Loucy (cell line): ENCODE measurements at regions not wholly inside any gene's neighbourhood (a gene's known extent, or its start where the extent isn't known, plus 50 kb on each side); places are given as distances from the start of the nearest gene placed in this dataset.

Source experiments
- H2AFZ ChIP-seq: fragments of 200-600 bp; sonication (generic); 2 replicates; pipeline ENCODE4 v1.6.0; 2016; ENCODE audit warnings: antibody characterized with exemption, mild to moderate bottlenecking, low read length, moderate library complexity
- H3F3A ChIP-seq: fragments of 200-600 bp; 2 replicates; pipeline ENCODE4 v1.6.0; 2016; ENCODE audit warnings: antibody characterized with exemption, low read depth, mild to moderate bottlenecking
- H3K27me3 ChIP-seq: fragments of 200-600 bp; sonication (generic); 2 replicates; pipeline ENCODE4 v1.6.1; 2014; ENCODE audit warnings: low read length, mild to moderate bottlenecking; ENCODE audit not compliant: insufficient read depth, poor library complexity, severe bottlenecking
- H3K36me3 ChIP-seq: fragments of 200-600 bp; sonication (generic); 2 replicates; pipeline ENCODE4 v1.6.1; 2016; ENCODE audit warnings: low read length; ENCODE audit not compliant: insufficient read depth
- H3K4me1 ChIP-seq: fragments of 200-600 bp; sonication (generic); 2 replicates; pipeline ENCODE4 v1.5.1; 2014; ENCODE audit warnings: low read length, mild to moderate bottlenecking; ENCODE audit not compliant: insufficient read depth, poor library complexity, severe bottlenecking
- H3K4me2 ChIP-seq: fragments of 200-600 bp; sonication (generic); 2 replicates; pipeline ENCODE4 v1.6.0; 2014; ENCODE audit warnings: antibody characterized with exemption, low read length, low read depth, mild to moderate bottlenecking; ENCODE audit not compliant: poor library complexity, severe bottlenecking
- H3K4me3 ChIP-seq: fragments of 200-600 bp; sonication (generic); 2 replicates; pipeline ENCODE4 v1.5.1; 2014; ENCODE audit warnings: low read length, mild to moderate bottlenecking, mixed read lengths; ENCODE audit not compliant: poor library complexity, severe bottlenecking
- H3K79me2 ChIP-seq: fragments of 200-600 bp; sonication (generic); 2 replicates; pipeline ENCODE4 v1.6.1; 2014; ENCODE audit warnings: low read length; ENCODE audit not compliant: insufficient read depth
- H3K9ac ChIP-seq: fragments of 200-600 bp; sonication (generic); 2 replicates; pipeline ENCODE4 v1.6.0; 2014; ENCODE audit warnings: mild to moderate bottlenecking, low read depth, low read length, moderate library complexity; ENCODE audit not compliant: poor library complexity, severe bottlenecking
- H3K9me2 ChIP-seq: fragments of 200-600 bp; sonication (generic); replicated peaks from 2 replicates; pipeline ENCODE4 v1.6.1; 2016; ENCODE audit warnings: low read depth, low read length, mixed read lengths
- H3K9me3 ChIP-seq: fragments of 200-600 bp; sonication (generic); 2 replicates; pipeline ENCODE4 v1.6.1; 2014; ENCODE audit warnings: mild to moderate bottlenecking, antibody characterized with exemption, low read length, low read depth; ENCODE audit not compliant: insufficient read depth
- H4K20me1 ChIP-seq: fragments of 200-600 bp; sonication (generic); 2 replicates; pipeline ENCODE4 v1.6.0; 2014; ENCODE audit warnings: antibody characterized with exemption, low read length, mild to moderate bottlenecking; ENCODE audit not compliant: insufficient read depth, poor library complexity, severe bottlenecking
- CTCF ChIP-seq: fragments of 200-600 bp; sonication (generic); conservative IDR thresholded peaks from 2 replicates; pipeline ENCODE4 v1.5.1; 2014; ENCODE audit warnings: mild to moderate bottlenecking, antibody characterized with exemption, low read length
- EZH2phosphoT487 ChIP-seq: fragments of 200-600 bp; IDR thresholded peaks from 2 replicates; pipeline ENCODE4 v1.6.1; 2018; ENCODE audit warnings: antibody characterized with exemption, mild to moderate bottlenecking, moderate library complexity, borderline replicate concordance

GRCh38 chr3:13204177-13204581 lies 130.9 kb upstream of the IQSEC1 start:
- H3K79me2 ChIP-seq: no peaks in the 10 kb centered on the region
- no peak overlapping the region for H3K4me3 ChIP-seq
- TF ChIP-seq EZH2phosphoT487 (no peak), CTCF (no peak)
- no peaks in the 10 kb centered on the region for H3K9me3 ChIP-seq
- H3K36me3 ChIP-seq: no peaks in the 10 kb centered on the region
- H3K27me3 ChIP-seq: no peaks in the 10 kb centered on the region
- no peaks in the 10 kb centered on the region for H3K9me2 ChIP-seq
- H3K9ac ChIP-seq: no peak overlapping the region
- no peaks in the 10 kb centered on the region for H4K20me1 ChIP-seq
- no peaks in the 10 kb centered on the region for H3F3A ChIP-seq
- no peaks in the 10 kb centered on the region for H3K4me1 ChIP-seq
- no peak overlapping the region for H2AFZ ChIP-seq
- no peak overlapping the region for H3K4me2 ChIP-seq

- Histone ChIP-seq H2AFZ (no peak overlapping the region), H3F3A (no peaks in the 10 kb centered on the region), H3K9me2 (no peaks in the 10 kb centered on the region), H3K79me2 (no peaks in the 10 kb centered on the region), H4K20me1 (no peaks in the 10 kb centered on the region), H3K9me3 (no peaks in the 10 kb centered on the region), H3K4me2 (no peak overlapping the region), H3K27me3 (no peaks in the 10 kb centered on the region), H3K36me3 (no peaks in the 10 kb centered on the region), H3K4me1 (no peaks in the 10 kb centered on the region), H3K4me3 (no peak overlapping the region), H3K9ac (no peak overlapping the region)
- TF ChIP-seq EZH2phosphoT487 (no peak), CTCF (no peak)
These were observed 130.4 kb upstream of the IQSEC1 start for GRCh38 chr3:13203398-13204176.

GRCh38 chr3:13202744-13203397 lies 129.6 kb upstream of the IQSEC1 start:
- no peaks in the 10 kb centered on the region for H3K9me3 ChIP-seq
- H3F3A ChIP-seq: no peaks in the 10 kb centered on the region
- no peaks in the 10 kb centered on the region for H3K79me2 ChIP-seq
- H3K4me3 ChIP-seq: no peak overlapping the region
- no peaks in the 10 kb centered on the region for H3K9me2 ChIP-seq
- H3K9ac ChIP-seq: no peak overlapping the region
- H4K20me1 ChIP-seq: no peaks in the 10 kb centered on the region
- no peak overlapping the region for H3K4me2 ChIP-seq
- no peak overlapping the region for H2AFZ ChIP-seq
- H3K36me3 ChIP-seq: no peaks in the 10 kb centered on the region
- no peaks in the 10 kb centered on the region for H3K4me1 ChIP-seq
- TF ChIP-seq CTCF (no peak), EZH2phosphoT487 (no peak)
- H3K27me3 ChIP-seq: no peaks in the 10 kb centered on the region
